Mucosa of descending colon (tissue), 3 donors: ENCODE measurements at regions not wholly inside any gene's neighbourhood (a gene's known extent, or its start where the extent isn't known, plus 50 kb on each side); places are given as distances from the start of the nearest gene placed in this dataset.

Source experiments
- ATAC-seq: fragments of 200-7000 bp; cut with Tn5 transposase; one replicate; pipeline ENCODE4 v1.9.1; 2020; ENCODE audit warnings: mild to moderate bottlenecking, moderate library complexity
- DNase-seq, 3 donors: peaks; one replicate each; pipeline ENCODE4 v3.0.0-alpha.2; 2020
- H3K36me3 ChIP-seq: fragments of 200-600 bp; one replicate; pipeline ENCODE4 v1.8.0; 2021; ENCODE audit warnings: low read depth, mild to moderate bottlenecking
- H3K4me1 ChIP-seq: fragments of 200-600 bp; one replicate; pipeline ENCODE4 v1.8.0; 2021; ENCODE audit warnings: low read depth, mild to moderate bottlenecking
- H3K4me3 ChIP-seq: fragments of 200-600 bp; one replicate; pipeline ENCODE4 v1.8.0; 2021; ENCODE audit warnings: mild to moderate bottlenecking
- H3K9me3 ChIP-seq: fragments of 200-600 bp; one replicate; pipeline ENCODE4 v1.8.0; 2021; ENCODE audit warnings: mild to moderate bottlenecking
- intact Hi-C, 2 donors: fragments of 100-400 bp; cut with DNase I in 1 of 2; cut with micrococcal nuclease in 1 of 2; formaldehyde crosslinking; loops; one replicate each; pipeline versions ENCODE4 v1.11.0 to v1.11.1; 2022; cut with DNase I, micrococcal nuclease
- TF ChIP-seq, protein P1 (sequence below): fragments of 200-600 bp; IDR thresholded peaks from one replicate; pipeline ENCODE4 v1.8.0; 2022; ENCODE audit warnings: antibody characterized with exemption, mild to moderate bottlenecking
- donor health status: DM: no; HTN: no; CAD: no; lungs with moderate emphysema.
- donor health status: DM: no; HTN: no; CAD: no.
- donor health status: DM: no; HTN: yes; CAD: no.

- H3K36me3 ChIP-seq = no peaks in the 10 kb centered on the region
- no peaks in the 10 kb centered on the region for H3K9me3 ChIP-seq
- DNase-seq (no peak), ATAC-seq (no peak)
- H3K4me3 ChIP-seq = no peak overlapping the region
- TF ChIP-seq, protein P1, sequence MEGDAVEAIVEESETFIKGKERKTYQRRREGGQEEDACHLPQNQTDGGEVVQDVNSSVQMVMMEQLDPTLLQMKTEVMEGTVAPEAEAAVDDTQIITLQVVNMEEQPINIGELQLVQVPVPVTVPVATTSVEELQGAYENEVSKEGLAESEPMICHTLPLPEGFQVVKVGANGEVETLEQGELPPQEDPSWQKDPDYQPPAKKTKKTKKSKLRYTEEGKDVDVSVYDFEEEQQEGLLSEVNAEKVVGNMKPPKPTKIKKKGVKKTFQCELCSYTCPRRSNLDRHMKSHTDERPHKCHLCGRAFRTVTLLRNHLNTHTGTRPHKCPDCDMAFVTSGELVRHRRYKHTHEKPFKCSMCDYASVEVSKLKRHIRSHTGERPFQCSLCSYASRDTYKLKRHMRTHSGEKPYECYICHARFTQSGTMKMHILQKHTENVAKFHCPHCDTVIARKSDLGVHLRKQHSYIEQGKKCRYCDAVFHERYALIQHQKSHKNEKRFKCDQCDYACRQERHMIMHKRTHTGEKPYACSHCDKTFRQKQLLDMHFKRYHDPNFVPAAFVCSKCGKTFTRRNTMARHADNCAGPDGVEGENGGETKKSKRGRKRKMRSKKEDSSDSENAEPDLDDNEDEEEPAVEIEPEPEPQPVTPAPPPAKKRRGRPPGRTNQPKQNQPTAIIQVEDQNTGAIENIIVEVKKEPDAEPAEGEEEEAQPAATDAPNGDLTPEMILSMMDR = no peak
- intact Hi-C loops = no loop called here
- H3K4me1 ChIP-seq = no peaks in the 10 kb centered on the region
Measured at GRCh38 chr15:38781196-38781595, 216.6 kb upstream of the RASGRP1 start.

GRCh38 chr15:38782156-38782555 is 217.5 kb upstream of the RASGRP1 start:
- H3K4me3 ChIP-seq = no peak overlapping the region
- ATAC-seq = no peak
- no peaks in the 10 kb centered on the region for H3K4me1 ChIP-seq
- H3K36me3 ChIP-seq = no peaks in the 10 kb centered on the region
- no peak for DNase-seq
- intact Hi-C loops = no loop called here
- TF ChIP-seq, protein P1 = no peak
- no peaks in the 10 kb centered on the region for H3K9me3 ChIP-seq

DNA sequence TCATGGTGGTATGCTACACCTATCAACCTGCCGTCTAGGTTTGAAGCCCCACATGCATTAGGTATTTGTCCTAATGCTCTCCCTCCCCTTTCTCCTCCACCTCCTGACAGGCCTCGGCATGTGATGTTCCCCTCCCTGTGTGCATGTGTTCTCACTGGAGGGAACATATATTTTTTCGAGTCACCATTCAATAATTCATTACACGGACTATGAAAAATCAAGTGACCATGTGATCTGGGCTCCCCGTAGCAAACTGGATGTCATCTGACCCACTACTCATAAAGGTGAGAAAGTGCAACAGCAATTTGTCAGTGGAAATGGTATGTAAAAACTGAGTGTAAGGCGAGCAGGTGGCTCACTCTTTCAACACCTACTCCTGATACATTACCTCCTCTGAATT is 224.3 kb upstream of the RASGRP1 start:
- H3K4me3 ChIP-seq = no peak overlapping the region
- intact Hi-C loops = no loop called here
- TF ChIP-seq, protein P1 = no peak
- ATAC-seq (no peak), DNase-seq (no peak)
- H3K9me3 ChIP-seq = no peaks in the 10 kb centered on the region
- H3K36me3 ChIP-seq = no peaks in the 10 kb centered on the region
- no peaks in the 10 kb centered on the region for H3K4me1 ChIP-seq

GRCh38 chr15:38789566-38789965 is 225.0 kb upstream of the RASGRP1 start:
- Histone ChIP-seq H3K4me1 (no peaks in the 10 kb centered on the region), H3K36me3 (no peaks in the 10 kb centered on the region), H3K4me3 (no peak overlapping the region), H3K9me3 (no peaks in the 10 kb centered on the region)
- no peak for ATAC-seq
- intact Hi-C loops = no loop called here
- TF ChIP-seq, protein P1 = no peak
- DNase-seq = no peak

- H3K4me1 ChIP-seq = no peaks in the 10 kb centered on the region
- intact Hi-C loops = no loop called here
- H3K4me3 ChIP-seq = no peak overlapping the region
- no peaks in the 10 kb centered on the region for H3K9me3 ChIP-seq
- DNase-seq (no peak), ATAC-seq (no peak)
- H3K36me3 ChIP-seq = no peaks in the 10 kb centered on the region
- TF ChIP-seq, protein P1 = no peak
Measured at GRCh38 chr15:38793206-38793810, 228.7 kb upstream of the RASGRP1 start.
